ENCODE measurements at regions not wholly inside any gene's neighbourhood (a gene's known extent, or its start where the extent isn't known, plus 50 kb on each side); places are given as distances from the start of the nearest gene placed in this dataset.
"Not testable (repeated sequence)": the region's sequence is repeated elsewhere in the genome, so short reads cannot be mapped to it uniquely, and the experiment has no call there.

DNA sequence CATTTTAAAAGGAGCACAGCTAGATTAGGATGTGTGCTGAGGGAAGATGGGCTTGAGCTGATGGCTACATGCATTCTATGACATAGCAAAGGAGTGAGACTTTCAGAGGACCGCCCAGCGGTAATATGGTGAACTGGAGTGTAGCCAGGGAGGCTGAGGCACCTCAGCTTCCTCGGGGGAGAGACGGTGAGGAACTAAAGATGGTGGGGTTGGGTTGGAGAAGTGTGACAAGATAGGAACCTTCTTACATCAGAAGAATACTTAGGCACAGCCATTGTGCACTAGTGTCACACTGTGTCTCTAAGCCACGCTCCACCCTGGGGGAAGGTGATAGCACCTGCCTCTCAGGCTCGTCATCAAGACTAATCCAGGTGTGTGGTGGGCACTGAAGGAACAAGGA, 118.0 kb upstream of the IRX2 start:
- Histone ChIP-seq H3K27me3 (ENCODE audit: control insufficient read depth in 3 of 3, insufficient read depth in 3 of 3, low read length in 3 of 3) (no peaks in the 10 kb centered on the region), H3K27ac (ENCODE audit: low read depth in 1 of 3, low read length in 2 of 3) (no peak overlapping the region), H3K9me3 (ENCODE audit: control insufficient read depth in 2 of 2, insufficient read depth in 1 of 2, low read depth in 1 of 2, low read length in 1 of 2) (no peaks in the 10 kb centered on the region), H3K4me3 (ENCODE audit: low read depth in 1 of 3, low read length in 3 of 3) (no peak overlapping the region), H3K36me3 (ENCODE audit: control insufficient read depth in 3 of 3, insufficient read depth in 2 of 3, low read depth in 1 of 3, low read length in 3 of 3) (no peaks in the 10 kb centered on the region), H3K4me1 (ENCODE audit: control insufficient read depth in 3 of 3, insufficient read depth in 2 of 3, low read depth in 1 of 3, low read length in 2 of 3) (no peaks in the 10 kb centered on the region)
- WGBS, 3 donors: 68 to 76% (median 75%) methylated on average over 6 of the region's 6 CpGs
- FAIRE-seq (no peak), DNase-seq (no peak)

DNA sequence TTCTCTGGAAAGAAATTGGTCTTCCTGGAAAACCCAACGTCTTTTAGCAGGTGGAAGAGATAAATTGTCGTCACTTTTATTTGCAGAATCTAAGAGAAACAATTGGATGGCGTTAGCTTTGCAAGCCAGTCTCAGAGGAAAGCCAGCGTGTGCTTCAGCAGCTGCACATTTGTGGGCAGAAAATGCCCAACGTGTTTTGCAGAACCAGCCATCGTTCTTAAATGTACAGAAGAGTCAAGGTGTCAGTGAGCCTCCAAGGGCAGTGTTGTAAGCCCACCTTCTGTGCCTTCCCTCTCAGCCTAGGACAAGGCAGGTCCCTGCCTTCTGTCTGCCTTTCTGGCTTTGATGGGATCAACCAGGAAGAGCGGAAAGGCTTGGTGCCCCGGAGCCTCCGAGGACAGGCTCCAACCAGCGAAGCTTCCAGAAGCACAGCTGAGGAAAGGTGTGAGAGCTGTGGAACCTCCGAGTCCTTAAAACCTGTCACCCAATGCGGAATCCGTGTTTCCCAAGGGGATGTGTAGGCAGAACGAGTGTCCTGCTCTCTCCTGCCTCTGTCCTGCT, 116.0 kb upstream of the IRX2 start:
- Histone ChIP-seq H3K36me3 (ENCODE audit: control insufficient read depth in 3 of 3, insufficient read depth in 2 of 3, low read depth in 1 of 3, low read length in 3 of 3) (no peaks in the 10 kb centered on the region), H3K4me1 (ENCODE audit: control insufficient read depth in 3 of 3, insufficient read depth in 2 of 3, low read depth in 1 of 3, low read length in 2 of 3) (no peaks in the 10 kb centered on the region), H3K27me3 (ENCODE audit: control insufficient read depth in 3 of 3, insufficient read depth in 3 of 3, low read length in 3 of 3) (no peaks in the 10 kb centered on the region), H3K27ac (ENCODE audit: low read depth in 1 of 3, low read length in 2 of 3) (no peak overlapping the region), H3K9me3 (ENCODE audit: control insufficient read depth in 2 of 2, insufficient read depth in 1 of 2, low read depth in 1 of 2, low read length in 1 of 2) (no peaks in the 10 kb centered on the region), H3K4me3 (ENCODE audit: low read depth in 1 of 3, low read length in 3 of 3) (no peak overlapping the region)
- FAIRE-seq (no peak), DNase-seq (no peak)
- WGBS, 3 donors: 65 to 73% (median 72%) methylated on average over 14 of the region's 14 CpGs

GRCh38 chr5:2866662-2867372, 115.3 kb upstream of the IRX2 start:
- no peak for FAIRE-seq
- Histone ChIP-seq H3K9me3 (ENCODE audit: control insufficient read depth in 2 of 2, insufficient read depth in 1 of 2, low read depth in 1 of 2, low read length in 1 of 2) (no peaks in the 10 kb centered on the region), H3K4me1 (ENCODE audit: control insufficient read depth in 3 of 3, insufficient read depth in 2 of 3, low read depth in 1 of 3, low read length in 2 of 3) (no peaks in the 10 kb centered on the region), H3K4me3 (ENCODE audit: low read depth in 1 of 3, low read length in 3 of 3) (no peak overlapping the region), H3K27me3 (ENCODE audit: control insufficient read depth in 3 of 3, insufficient read depth in 3 of 3, low read length in 3 of 3) (no peaks in the 10 kb centered on the region), H3K36me3 (ENCODE audit: control insufficient read depth in 3 of 3, insufficient read depth in 2 of 3, low read depth in 1 of 3, low read length in 3 of 3) (no peaks in the 10 kb centered on the region), H3K27ac (ENCODE audit: low read depth in 1 of 3, low read length in 2 of 3) (no peak overlapping the region)
- no peak for DNase-seq
- WGBS, 3 donors: 84 to 87% (median 84%) methylated on average over 27 of the region's 27 CpGs

- FAIRE-seq (no peak), DNase-seq (no peak)
- Histone ChIP-seq H3K27me3 (ENCODE audit: control insufficient read depth in 3 of 3, insufficient read depth in 3 of 3, low read length in 3 of 3) (no peaks in the 10 kb centered on the region), H3K27ac (ENCODE audit: low read depth in 1 of 3, low read length in 2 of 3) (no peak overlapping the region), H3K4me1 (ENCODE audit: control insufficient read depth in 3 of 3, insufficient read depth in 2 of 3, low read depth in 1 of 3, low read length in 2 of 3) (no peaks in the 10 kb centered on the region), H3K36me3 (ENCODE audit: control insufficient read depth in 3 of 3, insufficient read depth in 2 of 3, low read depth in 1 of 3, low read length in 3 of 3) (no peaks in the 10 kb centered on the region), H3K4me3 (ENCODE audit: low read depth in 1 of 3, low read length in 3 of 3) (no peak overlapping the region), H3K9me3 (ENCODE audit: control insufficient read depth in 2 of 2, insufficient read depth in 1 of 2, low read depth in 1 of 2, low read length in 1 of 2) (no peaks in the 10 kb centered on the region)
- 74 to 86% (median 85%) methylated on average over 12 of the region's 12 CpGs for WGBS, 3 donors
Observed at GRCh38 chr5:2865856-2866255, 114.4 kb upstream of the IRX2 start.

GRCh38 chr5:2864515-2865105, 113.1 kb upstream of the IRX2 start:
- no peak for DNase-seq
- Histone ChIP-seq H3K27ac (ENCODE audit: low read depth in 1 of 3, low read length in 2 of 3) (no peak overlapping the region), H3K27me3 (ENCODE audit: control insufficient read depth in 3 of 3, insufficient read depth in 3 of 3, low read length in 3 of 3) (no peaks in the 10 kb centered on the region), H3K9me3 (ENCODE audit: control insufficient read depth in 2 of 2, insufficient read depth in 1 of 2, low read depth in 1 of 2, low read length in 1 of 2) (no peaks in the 10 kb centered on the region), H3K36me3 (ENCODE audit: control insufficient read depth in 3 of 3, insufficient read depth in 2 of 3, low read depth in 1 of 3, low read length in 3 of 3) (no peaks in the 10 kb centered on the region), H3K4me3 (ENCODE audit: low read depth in 1 of 3, low read length in 3 of 3) (no peak overlapping the region), H3K4me1 (ENCODE audit: control insufficient read depth in 3 of 3, insufficient read depth in 2 of 3, low read depth in 1 of 3, low read length in 2 of 3) (no peaks in the 10 kb centered on the region)
- 65 to 67% (median 66%) methylated on average over 14 of the region's 14 CpGs for WGBS, 3 donors
- no peak for FAIRE-seq

GRCh38 chr5:2863675-2864433, 112.4 kb upstream of the IRX2 start:
- no peaks in the 10 kb centered on the region for H3K9me3 ChIP-seq (ENCODE audit: control insufficient read depth in 2 of 2, insufficient read depth in 1 of 2, low read depth in 1 of 2, low read length in 1 of 2)
- H3K4me3 ChIP-seq (ENCODE audit: low read depth in 1 of 3, low read length in 3 of 3): no peak overlapping the region
- H3K4me1 ChIP-seq (ENCODE audit: control insufficient read depth in 3 of 3, insufficient read depth in 2 of 3, low read depth in 1 of 3, low read length in 2 of 3): no peaks in the 10 kb centered on the region
- H3K27me3 ChIP-seq (ENCODE audit: control insufficient read depth in 3 of 3, insufficient read depth in 3 of 3, low read length in 3 of 3): no peaks in the 10 kb centered on the region
- no peak overlapping the region for H3K27ac ChIP-seq (ENCODE audit: low read depth in 1 of 3, low read length in 2 of 3)
- FAIRE-seq (no peak), DNase-seq (no peak)
- 81 to 85% (median 84%) methylated on average over 16 of the region's 16 CpGs for WGBS, 3 donors
- H3K36me3 ChIP-seq (ENCODE audit: control insufficient read depth in 3 of 3, insufficient read depth in 2 of 3, low read depth in 1 of 3, low read length in 3 of 3): no peaks in the 10 kb centered on the region

DNA sequence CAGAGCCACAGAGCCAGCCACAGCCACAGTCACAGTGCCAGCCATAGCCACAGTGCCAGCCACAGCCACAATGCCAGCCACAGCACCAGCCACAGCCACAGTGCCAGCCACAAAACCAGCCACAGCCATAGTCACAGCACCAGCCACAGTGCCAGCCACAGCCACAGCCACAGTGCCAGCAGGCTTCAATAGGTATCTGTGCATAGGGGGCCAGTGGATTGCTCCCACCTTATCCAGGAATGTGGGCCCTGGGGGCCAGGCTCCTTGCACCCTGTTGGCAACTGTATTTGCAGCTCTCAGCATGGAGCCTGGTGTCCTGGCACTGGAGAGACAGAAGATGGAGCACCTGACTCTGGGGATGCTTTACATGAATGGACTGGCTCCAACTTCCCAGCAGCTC, 111.7 kb upstream of the IRX2 start:
- H3K9me3 ChIP-seq (ENCODE audit: control insufficient read depth in 2 of 2, insufficient read depth in 1 of 2, low read depth in 1 of 2, low read length in 1 of 2): no peaks in the 10 kb centered on the region
- H3K27me3 ChIP-seq (ENCODE audit: control insufficient read depth in 3 of 3, insufficient read depth in 3 of 3, low read length in 3 of 3): no peaks in the 10 kb centered on the region
- FAIRE-seq (no peak), DNase-seq (no peak)
- no peaks in the 10 kb centered on the region for H3K36me3 ChIP-seq (ENCODE audit: control insufficient read depth in 3 of 3, insufficient read depth in 2 of 3, low read depth in 1 of 3, low read length in 3 of 3)
- no peak overlapping the region for H3K4me3 ChIP-seq (ENCODE audit: low read depth in 1 of 3, low read length in 3 of 3)
- no peaks in the 10 kb centered on the region for H3K4me1 ChIP-seq (ENCODE audit: control insufficient read depth in 3 of 3, insufficient read depth in 2 of 3, low read depth in 1 of 3, low read length in 2 of 3)
- no peak overlapping the region for H3K27ac ChIP-seq (ENCODE audit: low read depth in 1 of 3, low read length in 2 of 3)

DNA sequence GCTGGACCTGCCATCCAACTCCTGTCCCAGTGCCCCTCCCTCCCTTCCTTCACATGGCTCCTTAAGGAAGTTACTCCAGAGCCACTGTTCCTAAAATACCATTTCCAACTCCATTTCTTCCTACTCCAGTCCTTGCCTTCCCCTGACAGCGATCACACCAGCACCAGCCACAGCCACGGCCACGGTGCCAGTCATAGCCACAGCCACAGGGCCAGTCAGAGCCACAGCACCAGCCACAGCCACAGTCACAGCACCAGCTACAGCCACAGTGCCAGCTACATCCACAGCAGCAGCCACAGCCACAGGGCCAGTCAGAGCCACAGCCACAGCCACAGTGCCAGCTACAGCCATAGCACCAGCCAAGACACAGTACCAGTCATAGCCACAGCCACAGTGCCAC, 110.7 kb upstream of the IRX2 start:
- not testable (repeated sequence) for H3K9me3 ChIP-seq (ENCODE audit: control insufficient read depth in 2 of 2, insufficient read depth in 1 of 2, low read depth in 1 of 2, low read length in 1 of 2); H3K4me1 ChIP-seq (ENCODE audit: control insufficient read depth in 3 of 3, insufficient read depth in 2 of 3, low read depth in 1 of 3, low read length in 2 of 3); H3K27ac ChIP-seq (ENCODE audit: low read depth in 1 of 3, low read length in 2 of 3); H3K36me3 ChIP-seq (ENCODE audit: control insufficient read depth in 3 of 3, insufficient read depth in 2 of 3, low read depth in 1 of 3, low read length in 3 of 3); FAIRE-seq; H3K4me3 ChIP-seq (ENCODE audit: low read depth in 1 of 3, low read length in 3 of 3); DNase-seq; H3K27me3 ChIP-seq (ENCODE audit: control insufficient read depth in 3 of 3, insufficient read depth in 3 of 3, low read length in 3 of 3)
- 91 to 97% (median 97%) methylated on average over 3 of the region's 3 CpGs for WGBS, 3 donors

All from small intestine (tissue), 7 donors.